Lower leg skin (tissue), 3 donors: ENCODE measurements at regions not wholly inside any gene's neighbourhood (a gene's known extent, or its start where the extent isn't known, plus 50 kb on each side); places are given as distances from the start of the nearest gene placed in this dataset.

Source experiments
- POLR2A ChIP-seq, 2 donors: fragments of 450-650 bp; IDR thresholded peaks; one replicate each; pipeline ENCODE4 v1.6.1; 2016 to 2017; ENCODE audit warnings: antibody characterized with exemption in 2 of 2, mild to moderate bottlenecking in 1 of 2, moderate library complexity in 1 of 2
- TF ChIP-seq, protein P1 (sequence below), 3 donors: fragments of 450-650 bp; IDR thresholded peaks; one replicate each; pipeline ENCODE4 v1.5.1; 2016; ENCODE audit warnings: antibody characterized with exemption in 3 of 3, mild to moderate bottlenecking in 3 of 3, moderate library complexity in 2 of 3

DNA sequence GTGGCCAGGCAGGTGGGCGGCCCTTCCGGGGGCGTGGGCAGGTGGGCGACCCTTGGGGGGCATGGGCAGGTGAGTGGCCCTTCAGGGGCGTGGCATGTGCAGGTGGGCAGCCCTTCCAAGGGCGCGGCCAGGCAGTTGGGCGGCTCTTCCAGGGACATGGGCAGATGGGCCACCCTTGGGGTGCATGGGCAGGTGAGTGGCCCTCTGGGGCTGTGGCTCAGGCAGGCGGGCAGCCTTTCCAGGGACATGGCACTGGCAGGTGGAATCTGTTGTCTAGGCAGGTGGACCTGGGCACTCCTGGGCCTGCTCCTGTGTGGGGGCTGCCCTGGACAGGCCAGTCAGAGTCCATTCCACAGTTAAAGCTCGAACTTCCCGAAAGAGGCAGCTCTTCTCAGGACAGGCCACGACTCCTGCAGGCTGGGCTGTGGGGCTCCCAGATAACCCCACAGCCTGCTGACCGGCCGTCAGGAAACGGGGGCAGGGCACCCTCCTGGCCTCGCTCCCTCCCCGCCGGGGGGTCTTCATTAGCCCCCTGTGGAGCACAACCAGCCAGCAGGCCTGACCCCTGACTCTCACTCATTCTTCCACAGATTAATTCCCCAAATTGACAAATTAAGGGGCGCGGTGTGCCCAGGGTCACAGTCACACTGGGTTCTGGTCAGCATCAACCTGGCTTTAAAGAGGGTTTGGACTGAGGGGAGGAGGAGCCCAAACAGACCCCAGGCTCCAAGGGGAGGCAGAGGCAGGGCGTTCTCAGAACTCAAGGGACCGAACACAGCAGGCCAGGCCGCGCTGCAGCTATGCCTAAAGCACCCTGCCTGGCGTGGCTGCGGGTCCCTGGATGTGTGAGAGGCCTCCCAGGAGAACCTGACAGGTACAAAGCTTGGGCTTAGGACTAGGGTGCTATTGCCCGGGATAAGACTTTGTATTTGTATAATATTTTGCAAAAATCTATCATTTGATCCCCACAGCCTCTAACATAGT is 130.0 kb downstream of the DLL1 start:
- TF ChIP-seq, protein P1, sequence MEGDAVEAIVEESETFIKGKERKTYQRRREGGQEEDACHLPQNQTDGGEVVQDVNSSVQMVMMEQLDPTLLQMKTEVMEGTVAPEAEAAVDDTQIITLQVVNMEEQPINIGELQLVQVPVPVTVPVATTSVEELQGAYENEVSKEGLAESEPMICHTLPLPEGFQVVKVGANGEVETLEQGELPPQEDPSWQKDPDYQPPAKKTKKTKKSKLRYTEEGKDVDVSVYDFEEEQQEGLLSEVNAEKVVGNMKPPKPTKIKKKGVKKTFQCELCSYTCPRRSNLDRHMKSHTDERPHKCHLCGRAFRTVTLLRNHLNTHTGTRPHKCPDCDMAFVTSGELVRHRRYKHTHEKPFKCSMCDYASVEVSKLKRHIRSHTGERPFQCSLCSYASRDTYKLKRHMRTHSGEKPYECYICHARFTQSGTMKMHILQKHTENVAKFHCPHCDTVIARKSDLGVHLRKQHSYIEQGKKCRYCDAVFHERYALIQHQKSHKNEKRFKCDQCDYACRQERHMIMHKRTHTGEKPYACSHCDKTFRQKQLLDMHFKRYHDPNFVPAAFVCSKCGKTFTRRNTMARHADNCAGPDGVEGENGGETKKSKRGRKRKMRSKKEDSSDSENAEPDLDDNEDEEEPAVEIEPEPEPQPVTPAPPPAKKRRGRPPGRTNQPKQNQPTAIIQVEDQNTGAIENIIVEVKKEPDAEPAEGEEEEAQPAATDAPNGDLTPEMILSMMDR (IDR thresholded peaks at IDR 0.05), result no peak
- TF ChIP-seq POLR2A (IDR thresholded peaks at IDR 0.05), result no peak
